Upper lobe of left lung (tissue), 6 donors: ENCODE measurements at regions not wholly inside any gene's neighbourhood (a gene's known extent, or its start where the extent isn't known, plus 50 kb on each side); places are given as distances from the start of the nearest gene placed in this dataset.

ENCODE experiments used
- ATAC-seq, 2 donors: fragments of 200-7000 bp; cut with Tn5 transposase; one replicate each; pipeline ENCODE4 v1.9.1; 2022; ENCODE audit warnings: mild to moderate bottlenecking in 2 of 2, moderate library complexity in 2 of 2; ENCODE audit not compliant: low FRiP score in 2 of 2
- DNase-seq, 2 donors: peaks; one replicate each; pipeline ENCODE4 v3.0.0-alpha.2; 2019 to 2020
- H3K27ac ChIP-seq, 4 donors: fragments of 200-600 bp; sonication (generic); one replicate each; pipeline ENCODE4 v1.5.1; 2016 to 2019
- H3K27me3 ChIP-seq, 4 donors: fragments of 200-600 bp; sonication (generic); one replicate each; pipeline ENCODE4 v1.5.1; 2017 to 2019
- H3K36me3 ChIP-seq, 4 donors: fragments of 200-600 bp; sonication (generic); one replicate each; pipeline ENCODE4 v1.5.1; 2016 to 2019
- H3K4me1 ChIP-seq, 4 donors: fragments of 200-600 bp; sonication (generic); one replicate each; pipeline ENCODE4 v1.5.1; 2018 to 2019
- H3K4me3 ChIP-seq, 4 donors: fragments of 200-600 bp; sonication (generic); one replicate each; pipeline ENCODE4 v1.5.1; 2017 to 2019; ENCODE audit warnings: mild to moderate bottlenecking in 2 of 4, moderate library complexity in 1 of 4
- H3K9me3 ChIP-seq, 4 donors: fragments of 200-600 bp; sonication (generic); one replicate each; pipeline ENCODE4 v1.5.1; 2018 to 2019
- CTCF ChIP-seq, 6 experiments: fragments of 450-650 bp in 4 of 6; fragments of 200-600 bp in 2 of 6; sonication (generic) in 2 of 6; IDR thresholded peaks; one replicate each; pipeline ENCODE4 v1.5.1; 2016 to 2019; ENCODE audit warnings: antibody characterized with exemption in 6 of 6
- EP300 ChIP-seq, 4 donors: sonication (generic); formaldehyde crosslinking; IDR thresholded peaks; one replicate each; pipeline ENCODE4 v1.5.1; 2017; ENCODE audit warnings: antibody characterized with exemption in 4 of 4, control low read depth in 2 of 4
- POLR2A ChIP-seq, 4 donors: fragments of 450-650 bp; IDR thresholded peaks; one replicate each; pipeline ENCODE4 v1.5.1; 2016 to 2017; ENCODE audit warnings: antibody characterized with exemption in 4 of 4, mild to moderate bottlenecking in 2 of 4
- POLR2AphosphoS5 ChIP-seq, 2 donors: sonication (generic); formaldehyde crosslinking; IDR thresholded peaks; one replicate each; pipeline ENCODE4 v1.5.1; 2017; ENCODE audit warnings: antibody characterized with exemption in 2 of 2
- WGBS, 2 donors: methylation state at CpG; one replicate each; pipeline ENCODE4 v1.1.5; 2017 to 2018; 5-methylcytosine and 5-hydroxymethylcytosine counted together
- donor health status: DM: no; HTN: no; CAD: no; lungs with moderate emphysema.
- donor health status: DM: no; HTN: yes; CAD: no; lungs with severe emphysema.

GRCh38 chr5:144697847-144698262 is 527.2 kb downstream of the KCTD16 start:
- Histone ChIP-seq H3K4me3 (no peak overlapping the region), H3K27ac (no peak overlapping the region), H3K36me3 (no peaks in the 10 kb centered on the region), H3K4me1 (no peaks in the 10 kb centered on the region), H3K27me3 (no peaks in the 10 kb centered on the region), H3K9me3 (no peaks in the 10 kb centered on the region)
- ATAC-seq (peak in 1 of 2 donors; percentile 53), DNase-seq (no peak)
- WGBS, 2 donors, result 60 to 71% methylated on average over 1 of the region's 1 CpG
- no peak for TF ChIP-seq POLR2AphosphoS5 (IDR thresholded peaks at IDR 0.05)
- TF ChIP-seq EP300 (IDR thresholded peaks at IDR 0.05), result no peak
- TF ChIP-seq POLR2A (IDR thresholded peaks at IDR 0.05), result no peak
- no peak for TF ChIP-seq CTCF (IDR thresholded peaks at IDR 0.05)

DNA sequence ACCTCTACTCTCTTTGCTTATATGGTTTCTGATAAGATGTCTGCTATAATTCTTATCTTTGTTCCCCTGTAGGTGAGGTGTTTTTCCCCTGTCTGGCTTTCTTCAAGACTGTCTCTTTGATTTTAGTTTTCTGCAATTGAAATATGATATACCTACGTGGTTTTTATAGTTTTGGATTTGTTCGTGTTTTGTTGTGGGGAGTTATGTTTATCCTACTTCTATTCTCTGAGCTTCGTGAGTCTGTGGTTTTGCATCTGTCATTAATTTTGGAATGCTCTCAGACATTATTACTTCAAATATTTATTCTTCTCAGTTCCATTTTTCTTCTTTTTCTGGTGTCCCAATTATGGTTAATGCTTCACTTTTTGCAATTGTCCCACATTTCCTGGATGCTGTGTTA is 521.3 kb downstream of the KCTD16 start:
- no peaks in the 10 kb centered on the region for H3K36me3 ChIP-seq
- no peaks in the 10 kb centered on the region for H3K9me3 ChIP-seq
- H3K4me1 ChIP-seq, result no peaks in the 10 kb centered on the region
- TF ChIP-seq POLR2AphosphoS5 (IDR thresholded peaks at IDR 0.05) (no peak), CTCF (IDR thresholded peaks at IDR 0.05) (no peak), EP300 (IDR thresholded peaks at IDR 0.05) (no peak), POLR2A (IDR thresholded peaks at IDR 0.05) (no peak)
- no peaks in the 10 kb centered on the region for H3K27me3 ChIP-seq
- WGBS, 2 donors, result 69% methylated on average over 3 of the region's 3 CpGs
- DNase-seq (no peak), ATAC-seq (no peak)
- H3K4me3 ChIP-seq, result no peak overlapping the region
- H3K27ac ChIP-seq, result no peak overlapping the region

GRCh38 chr5:144684899-144685298 is 514.2 kb downstream of the KCTD16 start:
- no peaks in the 10 kb centered on the region for H3K4me1 ChIP-seq
- no peaks in the 10 kb centered on the region for H3K36me3 ChIP-seq
- TF ChIP-seq POLR2A (IDR thresholded peaks at IDR 0.05), result no peak
- no peak for TF ChIP-seq EP300 (IDR thresholded peaks at IDR 0.05)
- no peak for TF ChIP-seq POLR2AphosphoS5 (IDR thresholded peaks at IDR 0.05)
- no peak for TF ChIP-seq CTCF (IDR thresholded peaks at IDR 0.05)
- no peaks in the 10 kb centered on the region for H3K9me3 ChIP-seq
- WGBS, 2 donors, result 70 to 87% methylated on average over 1 of the region's 1 CpG
- DNase-seq (no peak), ATAC-seq (no peak)
- H3K27ac ChIP-seq, result no peak overlapping the region
- no peaks in the 10 kb centered on the region for H3K27me3 ChIP-seq
- H3K4me3 ChIP-seq, result no peak overlapping the region

GRCh38 chr5:144680711-144681110 is 510.0 kb downstream of the KCTD16 start:
- Histone ChIP-seq H3K4me1 (no peaks in the 10 kb centered on the region), H3K4me3 (no peak overlapping the region), H3K9me3 (no peaks in the 10 kb centered on the region), H3K27me3 (no peaks in the 10 kb centered on the region), H3K27ac (no peak overlapping the region), H3K36me3 (no peaks in the 10 kb centered on the region)
- TF ChIP-seq POLR2A (IDR thresholded peaks at IDR 0.05), result no peak
- TF ChIP-seq EP300 (IDR thresholded peaks at IDR 0.05), result no peak
- TF ChIP-seq POLR2AphosphoS5 (IDR thresholded peaks at IDR 0.05), result no peak
- TF ChIP-seq CTCF (IDR thresholded peaks at IDR 0.05), result no peak
- no peak for ATAC-seq
- 75 to 80% methylated on average over 1 of the region's 1 CpG for WGBS, 2 donors
- DNase-seq, result no peak

DNA sequence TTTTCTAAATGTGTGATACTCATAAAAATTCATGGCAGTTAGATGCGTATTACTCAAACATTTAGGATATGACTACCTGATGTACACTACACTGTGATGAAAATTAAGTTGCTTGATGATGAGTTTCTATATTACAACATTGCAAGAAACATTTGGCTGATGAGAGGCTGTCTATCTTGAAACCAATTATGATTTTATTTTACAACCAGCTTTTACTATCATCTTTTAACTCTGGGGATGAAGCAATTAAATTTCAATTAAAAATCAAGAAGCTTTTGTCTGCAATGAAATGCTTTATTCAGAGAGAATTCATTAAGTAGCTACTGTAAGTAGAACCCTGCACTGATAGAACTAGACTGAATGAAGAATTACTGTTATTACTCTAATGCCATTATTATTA is 500.4 kb downstream of the KCTD16 start:
- WGBS, 2 donors, result 93 to 94% methylated on average over 1 of the region's 1 CpG
- Histone ChIP-seq H3K9me3 (no peaks in the 10 kb centered on the region), H3K27ac (no peak overlapping the region), H3K27me3 (no peaks in the 10 kb centered on the region), H3K4me1 (no peaks in the 10 kb centered on the region), H3K36me3 (no peaks in the 10 kb centered on the region), H3K4me3 (no peak overlapping the region)
- DNase-seq (no peak), ATAC-seq (no peak)
- no peak for TF ChIP-seq POLR2A (IDR thresholded peaks at IDR 0.05)
- no peak for TF ChIP-seq POLR2AphosphoS5 (IDR thresholded peaks at IDR 0.05)
- TF ChIP-seq CTCF (IDR thresholded peaks at IDR 0.05), result no peak
- TF ChIP-seq EP300 (IDR thresholded peaks at IDR 0.05), result no peak
